Left kidney (tissue), 1 donor: ENCODE measurements at regions not wholly inside any gene's neighbourhood (a gene's known extent, or its start where the extent isn't known, plus 50 kb on each side); places are given as distances from the start of the nearest gene placed in this dataset.
"Not testable (repeated sequence)": the region's sequence is repeated elsewhere in the genome, so short reads cannot be mapped to it uniquely, and the experiment has no call there.

Experiments used
- DNase-seq: peaks from one replicate; pipeline ENCODE4 v3.0.0-alpha.2; 2013

DNA sequence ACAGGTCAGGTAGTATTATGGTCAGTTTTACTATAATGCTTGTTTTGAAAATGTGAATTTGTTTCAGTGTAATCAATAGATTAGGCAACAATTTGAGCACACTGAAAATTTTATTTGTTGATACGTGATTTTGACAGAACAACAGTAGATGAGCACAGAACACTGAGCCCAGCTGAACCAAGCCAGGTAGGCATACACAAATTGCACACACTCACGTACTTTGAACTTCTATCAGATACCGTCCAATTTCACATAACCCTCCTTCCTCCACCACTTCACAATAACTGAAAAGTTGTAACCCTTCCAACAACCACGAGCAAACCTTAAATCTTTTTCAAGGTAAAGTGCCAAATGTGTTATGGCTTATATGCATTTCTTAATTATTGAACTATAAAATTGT is 229.5 kb upstream of the TMEFF2 start:
- DNase-seq: no peak

DNA sequence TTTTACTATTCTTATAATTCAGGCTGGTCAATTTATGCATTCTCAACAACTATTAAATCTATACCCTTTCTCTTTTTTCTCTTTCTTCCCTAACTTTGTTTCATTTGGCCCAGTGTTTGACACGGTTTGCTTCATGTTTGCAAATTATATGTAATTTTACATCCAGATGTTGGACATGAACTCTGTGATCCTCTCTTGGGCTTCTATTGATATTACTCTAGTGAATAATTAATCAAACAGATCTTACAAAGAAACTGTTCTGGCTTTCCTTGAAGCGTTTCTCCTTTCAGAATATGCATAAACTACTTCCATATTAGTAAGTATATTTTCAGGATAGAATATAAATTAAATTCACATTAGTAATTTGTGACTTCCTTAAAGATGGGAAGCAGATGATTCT is 225.1 kb upstream of the TMEFF2 start:
- DNase-seq: peak; percentile 34

DNA sequence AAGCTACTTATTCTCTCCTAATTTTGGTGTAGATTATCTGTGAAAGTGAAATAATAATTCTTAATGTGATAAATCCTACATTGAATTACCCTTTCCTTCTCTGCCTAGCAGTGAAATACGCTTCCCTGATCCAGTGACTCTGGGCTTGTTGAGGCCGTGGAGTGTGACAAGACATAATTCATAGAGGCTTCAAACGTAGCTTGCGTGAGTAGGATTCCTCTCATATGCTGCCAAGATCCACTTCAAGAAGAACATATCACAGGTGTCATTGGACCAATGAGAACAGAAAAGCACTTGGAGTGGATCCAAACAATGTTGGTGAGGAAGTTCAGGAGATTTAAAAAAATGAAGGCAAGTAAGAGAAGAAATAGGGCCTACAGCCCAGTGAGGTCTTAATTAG is 221.3 kb upstream of the TMEFF2 start:
- no peak for DNase-seq

DNA sequence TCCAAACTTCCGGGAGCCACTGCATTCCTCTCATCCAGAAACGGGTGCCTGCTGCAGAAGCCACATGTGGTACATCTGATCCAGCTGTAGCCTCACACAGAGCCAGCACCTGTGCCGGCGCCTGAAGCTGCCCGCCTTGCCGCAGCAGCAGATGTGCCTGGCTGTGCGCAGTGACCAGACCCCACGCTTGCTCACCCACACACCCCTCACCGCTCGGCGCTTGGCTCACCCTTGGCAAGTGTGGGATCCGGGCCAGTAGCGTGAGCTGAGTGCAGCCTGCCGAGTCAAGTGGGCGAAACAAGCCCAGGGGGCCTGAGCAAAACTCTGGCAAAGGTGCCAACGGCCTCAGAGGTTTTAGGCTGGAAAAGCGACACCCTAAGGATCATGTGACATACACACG is 220.1 kb upstream of the TMEFF2 start:
- no peak for DNase-seq

DNA sequence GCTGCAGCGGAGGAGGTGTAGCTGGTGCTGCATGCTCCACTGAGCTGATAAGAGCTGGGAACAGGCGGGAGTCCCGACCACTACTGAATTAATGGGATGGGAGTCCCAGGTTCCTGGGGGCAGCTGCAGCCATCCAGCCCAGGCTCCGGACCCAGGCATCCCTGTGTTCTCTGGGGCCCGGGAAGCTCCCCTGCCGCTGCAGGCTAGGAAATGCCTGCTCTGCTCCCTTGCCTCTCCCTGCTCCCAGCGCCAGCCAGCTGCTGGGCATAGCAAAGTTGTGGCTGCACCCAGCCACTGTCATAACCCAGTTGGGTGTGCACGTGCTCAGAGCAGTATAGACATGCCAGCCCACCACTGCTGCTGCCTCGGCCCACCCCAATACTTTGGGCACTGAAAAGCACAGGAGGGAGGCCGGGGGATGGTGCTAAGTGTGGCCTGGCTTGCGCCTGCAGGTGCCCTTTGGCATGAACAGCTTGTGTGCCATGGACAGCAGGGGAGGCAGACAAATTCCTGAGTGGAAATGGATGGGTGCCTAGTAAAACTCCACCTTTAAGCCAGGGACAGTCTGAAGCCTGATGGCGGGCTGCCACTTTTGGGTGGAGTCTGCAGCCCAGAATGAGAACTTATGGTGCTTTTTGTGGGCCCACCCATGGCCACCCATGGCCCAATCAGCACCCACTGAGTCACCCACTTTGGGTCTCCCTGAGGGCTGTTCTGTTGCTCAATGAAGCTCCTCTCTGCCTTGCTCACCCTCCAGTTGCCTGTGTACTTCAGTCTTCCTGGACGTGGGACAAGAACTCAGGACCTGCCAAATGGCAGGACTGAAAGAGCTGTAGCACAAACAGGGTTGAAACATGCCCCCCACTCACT is 219.3 kb upstream of the TMEFF2 start:
- DNase-seq: no peak

DNA sequence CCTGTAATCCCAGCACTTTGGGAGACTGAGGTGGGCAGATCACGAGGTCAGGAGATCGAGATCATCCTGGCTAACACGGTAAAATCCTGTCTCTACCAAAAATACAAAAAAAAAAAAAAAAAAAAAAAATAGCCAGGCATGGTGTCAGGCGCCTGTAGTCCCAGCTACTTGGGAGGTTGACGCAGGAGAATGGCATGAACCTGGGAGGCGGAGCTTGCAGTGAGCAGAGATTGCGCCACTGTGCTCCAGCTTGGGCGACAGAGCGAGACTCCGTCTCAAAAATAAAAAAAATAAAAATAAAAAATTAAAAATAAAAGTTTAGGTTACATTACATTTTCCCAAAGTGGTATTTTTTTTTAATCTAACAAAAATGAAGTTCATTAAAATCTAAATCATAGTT is 218.1 kb upstream of the TMEFF2 start:
- DNase-seq: not testable (repeated sequence)

DNA sequence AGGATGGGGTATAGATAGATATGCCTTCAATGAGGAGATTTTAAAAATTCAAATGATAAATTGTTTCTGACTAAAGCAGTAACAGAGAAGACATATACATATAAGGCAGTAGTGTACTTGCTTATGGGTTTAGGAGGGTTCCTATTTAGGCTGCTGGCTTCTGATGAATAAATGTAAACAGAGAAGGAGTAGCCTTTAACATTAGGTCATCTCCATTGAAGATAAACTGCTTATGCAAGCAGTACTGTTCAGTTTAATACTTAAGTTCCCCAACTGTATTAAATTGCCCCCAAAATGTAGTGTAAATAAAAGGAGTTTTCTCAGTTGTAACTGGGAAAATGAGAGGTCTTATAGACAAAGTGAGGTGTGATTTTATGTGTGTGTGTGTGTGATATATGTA is 217.7 kb upstream of the TMEFF2 start:
- no peak for DNase-seq

DNA sequence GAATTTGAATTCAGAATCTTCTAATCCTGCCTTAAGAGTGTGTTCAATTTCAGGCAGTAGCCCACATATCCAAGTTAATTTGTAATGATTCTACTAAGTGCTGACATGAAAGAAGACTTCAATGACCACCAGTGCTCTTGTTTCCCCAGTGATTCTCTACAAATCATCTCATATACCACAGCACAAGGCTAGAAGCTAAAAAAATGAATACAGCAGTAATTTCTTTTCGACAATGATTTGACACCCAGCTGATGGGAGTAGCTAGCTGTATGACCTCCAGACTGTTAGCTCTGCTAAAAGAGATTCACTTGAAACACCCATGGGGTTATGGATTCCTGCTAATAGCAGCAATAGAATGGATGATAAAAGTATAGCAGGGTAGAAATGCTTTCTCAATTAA is 217.0 kb upstream of the TMEFF2 start:
- no peak for DNase-seq

DNA sequence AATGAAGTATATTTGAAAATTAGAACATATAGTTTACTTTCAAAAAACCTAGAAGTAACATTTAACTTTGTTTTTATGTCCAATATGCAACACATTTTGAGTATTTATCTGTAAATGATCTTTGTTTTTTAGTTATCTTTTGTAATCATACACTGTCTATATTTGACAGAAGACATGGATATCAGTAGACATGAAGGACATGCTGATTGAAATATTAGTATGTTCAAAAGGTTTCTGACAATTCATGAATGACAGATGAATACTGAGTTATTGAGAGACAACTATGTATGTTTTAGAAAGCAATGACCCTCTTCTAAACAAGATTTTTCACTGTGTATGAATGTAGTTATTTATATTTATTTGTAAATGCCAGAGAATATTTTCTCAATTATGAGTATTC is 215.6 kb upstream of the TMEFF2 start:
- DNase-seq: no peak

DNA sequence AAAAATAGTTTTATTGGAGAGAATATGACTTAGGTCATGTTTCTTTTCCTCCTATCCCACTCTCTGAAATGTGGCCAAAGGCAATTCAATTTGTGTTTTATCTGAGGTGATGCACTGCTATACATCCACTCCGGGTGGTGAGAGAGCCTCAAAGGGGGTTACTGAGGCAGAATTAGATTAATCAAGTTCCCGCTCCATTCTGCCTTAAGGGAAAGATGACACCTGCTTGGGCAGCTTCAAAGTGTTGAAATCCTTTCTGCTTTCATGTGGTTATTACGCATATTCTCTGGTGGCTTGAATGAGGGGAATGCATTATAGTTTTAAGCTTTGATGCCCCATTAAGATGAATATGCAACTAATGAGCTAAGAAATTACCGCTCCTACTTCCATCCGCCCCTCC is 213.0 kb upstream of the TMEFF2 start:
- DNase-seq: no peak

DNA sequence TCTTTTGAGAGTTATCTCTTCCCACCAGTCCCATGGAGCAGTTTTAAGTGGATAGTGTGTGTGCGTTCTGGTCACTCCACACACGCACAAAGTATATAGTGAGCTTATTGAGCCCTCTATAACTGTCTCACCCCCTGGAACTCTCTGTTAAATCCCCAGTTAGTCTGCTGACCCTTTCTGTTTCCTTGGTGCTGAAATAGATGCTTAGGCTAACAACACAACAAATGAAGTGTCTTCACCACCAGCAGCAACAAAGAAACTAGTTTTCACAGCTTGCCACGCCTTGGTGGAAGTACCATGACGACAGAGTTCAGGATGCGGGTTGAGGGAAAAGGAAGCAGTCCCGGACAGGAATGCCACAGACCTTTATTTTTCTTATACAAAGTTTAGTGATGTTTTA is 203.5 kb upstream of the TMEFF2 start:
- DNase-seq: no peak

DNA sequence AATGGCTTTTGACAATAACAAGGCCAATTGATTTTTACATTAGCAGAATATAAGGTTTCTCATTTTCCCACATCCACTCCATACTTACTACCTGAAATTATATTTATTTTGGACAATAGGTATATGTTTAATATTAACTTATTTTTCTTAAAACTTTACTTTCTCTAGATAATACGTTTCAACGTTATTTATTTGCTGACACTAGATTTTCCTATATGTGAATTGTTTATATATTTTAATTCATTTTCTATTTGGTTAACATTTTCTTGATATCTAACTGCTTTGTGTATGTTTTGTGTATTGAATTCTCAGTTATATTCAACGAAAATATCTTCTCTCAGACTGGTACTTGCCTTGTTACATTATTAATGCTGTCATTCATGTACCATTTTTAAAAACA is 199.9 kb upstream of the TMEFF2 start:
- no peak for DNase-seq

DNA sequence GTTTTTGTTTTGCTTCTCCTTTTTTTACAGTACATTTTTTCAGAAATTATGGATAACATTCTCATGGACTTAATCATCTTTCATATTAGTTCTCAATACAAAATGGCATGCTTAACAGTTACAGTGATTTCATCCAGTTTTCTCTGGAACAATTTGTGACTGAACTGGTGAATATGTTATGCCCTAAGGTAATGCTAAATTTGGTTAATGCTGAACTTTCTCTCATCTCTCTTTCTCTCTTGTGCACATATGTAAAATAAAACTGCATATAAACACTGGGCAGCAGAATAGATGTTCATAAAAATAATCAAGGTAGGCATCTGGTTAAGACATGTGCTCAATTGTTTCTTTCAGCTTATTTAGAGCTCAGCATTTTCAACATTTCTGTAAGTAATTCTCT is 196.3 kb upstream of the TMEFF2 start:
- DNase-seq: no peak

DNA sequence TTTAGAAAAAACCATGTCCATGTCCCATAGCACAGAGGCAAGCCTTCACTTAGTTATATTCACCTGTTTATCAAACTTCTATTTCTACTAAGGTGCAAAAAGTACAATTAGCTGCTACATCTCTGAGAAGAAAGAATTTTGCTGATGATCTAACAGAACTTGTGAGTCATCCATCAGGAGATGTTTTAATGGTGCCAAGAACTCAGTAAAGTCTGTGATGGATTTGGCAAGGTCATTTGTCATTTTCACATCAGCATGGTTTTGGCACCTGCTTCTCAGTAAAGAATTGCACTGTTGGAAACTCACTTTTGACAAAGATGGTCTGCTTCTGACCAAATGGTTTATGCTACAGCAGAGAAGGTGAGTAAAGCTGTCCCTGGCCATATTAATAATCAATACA is 195.7 kb upstream of the TMEFF2 start:
- no peak for DNase-seq

DNA sequence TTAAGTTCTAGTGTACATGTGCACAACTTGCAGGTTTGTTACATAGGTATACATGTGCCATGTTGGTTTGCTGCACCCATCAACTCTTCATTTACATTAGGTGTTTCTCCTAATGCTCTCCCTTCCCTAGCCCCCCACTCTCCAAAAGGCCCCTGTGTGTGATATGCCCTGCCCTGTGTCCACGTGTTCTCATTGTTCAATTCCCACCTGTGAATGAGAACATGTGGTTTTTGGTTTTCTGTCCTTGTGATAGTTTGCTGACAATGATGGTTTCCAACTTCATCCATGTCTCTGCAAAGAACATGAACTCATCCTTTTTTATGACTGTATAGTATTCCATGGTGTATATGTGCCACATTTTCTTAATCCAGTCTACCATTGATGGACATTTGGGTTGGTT is 189.5 kb upstream of the TMEFF2 start:
- not testable (repeated sequence) for DNase-seq

DNA sequence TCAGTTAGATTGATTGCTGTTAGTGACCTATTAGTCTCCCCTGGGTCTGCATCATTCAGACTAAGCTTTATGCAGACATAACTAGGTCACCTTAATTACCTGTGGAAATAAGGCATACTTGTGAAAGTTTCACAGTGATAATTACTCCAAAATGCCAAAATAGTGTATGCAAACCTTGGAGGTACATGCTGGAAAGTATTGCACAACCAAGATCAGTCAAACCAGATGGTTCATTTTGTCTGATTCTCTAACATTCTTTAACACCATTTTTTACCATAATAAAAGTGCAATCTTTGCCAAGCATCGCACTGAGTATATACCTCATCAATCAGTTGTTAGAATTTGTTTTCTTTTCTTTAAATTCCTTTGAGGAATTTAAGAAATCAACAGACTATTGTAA is 186.3 kb upstream of the TMEFF2 start:
- no peak for DNase-seq

DNA sequence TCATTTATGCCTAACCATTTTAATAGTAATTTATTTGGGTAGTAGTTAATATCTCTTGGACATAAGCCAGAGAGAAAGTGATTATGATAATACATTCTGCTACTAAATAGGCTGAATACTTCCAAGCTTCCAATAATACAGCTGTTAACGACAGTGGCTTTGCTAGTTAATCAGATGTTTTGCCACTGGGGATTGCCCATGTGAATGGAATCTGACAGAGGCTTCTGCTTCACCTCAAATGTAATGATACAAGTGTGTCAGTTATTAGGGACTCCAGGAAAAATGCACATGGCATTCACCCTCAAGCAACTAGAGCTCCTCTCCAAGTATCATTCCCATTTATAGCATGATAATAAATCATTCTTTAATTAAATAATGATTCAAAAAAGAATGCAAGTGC is 185.0 kb upstream of the TMEFF2 start:
- no peak for DNase-seq

DNA sequence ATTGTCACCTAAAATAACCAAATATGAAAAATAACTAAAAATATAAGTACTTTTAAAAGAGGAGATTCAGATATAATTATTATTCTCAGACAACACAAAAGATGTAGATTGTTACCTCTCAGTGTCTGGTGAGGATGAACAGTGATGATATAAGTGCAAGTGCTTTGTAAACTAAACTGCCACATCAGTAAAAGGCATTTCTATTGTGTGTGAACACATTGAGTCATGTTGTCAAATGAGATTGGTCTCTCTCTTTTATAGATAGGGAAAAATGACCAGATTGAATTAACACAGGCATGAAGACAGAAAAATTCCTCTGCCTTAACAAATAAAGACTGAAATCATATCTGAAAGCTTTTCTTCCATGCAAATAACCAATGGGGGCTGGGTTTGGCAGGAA is 182.4 kb upstream of the TMEFF2 start:
- DNase-seq: no peak

DNA sequence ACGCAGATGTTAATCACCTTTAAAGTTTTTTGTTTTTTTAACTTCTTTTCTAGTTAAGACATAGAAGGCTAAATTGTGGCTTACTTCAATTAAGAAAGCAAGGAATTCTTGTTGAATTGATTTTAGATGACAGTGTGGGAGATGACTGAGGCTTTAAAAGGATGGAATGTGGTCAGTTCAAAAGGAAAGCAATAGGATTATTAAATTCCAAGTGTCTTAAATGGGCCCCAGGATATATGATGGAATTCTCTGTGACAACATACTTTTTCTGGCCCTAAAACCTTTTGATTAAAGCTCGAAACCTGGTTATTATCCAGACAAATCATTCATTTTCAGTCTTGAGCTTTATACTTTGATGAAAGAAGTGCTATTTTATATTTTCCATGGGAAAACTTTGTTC is 179.0 kb upstream of the TMEFF2 start:
- DNase-seq: no peak

DNA sequence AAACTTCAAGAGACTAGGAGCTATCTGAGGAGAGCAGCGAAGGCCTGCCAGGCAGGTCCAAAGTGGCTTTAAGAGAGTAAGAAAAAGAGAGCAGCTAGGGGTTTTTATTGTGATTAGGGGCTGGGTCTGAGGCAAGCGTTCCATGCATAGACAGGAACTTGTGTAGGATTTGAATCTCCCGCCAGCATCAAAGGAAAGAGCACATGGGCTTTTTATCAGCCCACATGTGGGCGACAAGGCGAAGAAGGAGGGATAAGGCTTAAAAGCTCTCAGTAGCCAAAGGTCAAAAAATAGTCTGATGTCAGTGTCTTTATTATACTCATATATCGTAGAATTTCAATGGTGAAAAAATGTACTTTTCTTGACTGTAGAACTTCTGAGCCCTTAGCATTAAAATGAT is 178.5 kb upstream of the TMEFF2 start:
- DNase-seq: no peak

DNA sequence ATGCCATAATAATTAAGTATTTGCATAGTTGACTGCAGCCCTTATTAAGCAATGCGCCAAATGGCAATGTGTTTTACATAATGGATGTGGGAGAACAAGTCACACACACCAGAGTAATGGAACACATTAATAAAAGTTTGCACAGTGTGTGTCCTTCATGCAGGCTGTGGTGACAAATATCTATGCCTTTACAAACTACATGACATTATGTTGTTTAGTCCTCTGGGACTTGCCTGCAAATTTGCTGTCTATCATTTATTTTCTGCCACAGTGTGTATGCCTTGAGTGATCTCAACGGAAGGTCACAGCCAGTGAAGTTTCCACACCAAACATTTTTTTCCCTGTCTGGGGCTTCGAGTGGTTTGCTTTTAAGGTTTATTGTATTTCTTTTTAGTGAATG is 175.2 kb upstream of the TMEFF2 start:
- DNase-seq: no peak

DNA sequence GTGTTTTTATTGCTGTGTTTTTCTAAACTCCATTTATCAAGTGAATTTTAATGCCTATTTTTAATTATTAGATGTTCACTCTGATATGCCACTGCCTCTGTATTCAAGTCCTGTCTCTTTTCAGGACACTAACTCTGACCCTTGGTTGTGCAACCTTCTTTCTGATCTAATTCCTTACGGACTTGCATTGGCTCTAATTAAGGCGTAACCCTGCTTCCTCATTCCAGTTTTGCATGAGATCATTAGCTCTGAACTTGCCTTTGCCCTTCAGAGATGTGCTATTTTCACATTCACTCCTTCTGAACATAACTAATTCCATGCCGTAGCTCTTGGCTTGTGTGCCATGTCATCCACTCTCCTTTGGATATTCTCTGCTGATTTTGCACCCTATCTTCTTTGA is 162.5 kb upstream of the TMEFF2 start:
- DNase-seq: no peak

DNA sequence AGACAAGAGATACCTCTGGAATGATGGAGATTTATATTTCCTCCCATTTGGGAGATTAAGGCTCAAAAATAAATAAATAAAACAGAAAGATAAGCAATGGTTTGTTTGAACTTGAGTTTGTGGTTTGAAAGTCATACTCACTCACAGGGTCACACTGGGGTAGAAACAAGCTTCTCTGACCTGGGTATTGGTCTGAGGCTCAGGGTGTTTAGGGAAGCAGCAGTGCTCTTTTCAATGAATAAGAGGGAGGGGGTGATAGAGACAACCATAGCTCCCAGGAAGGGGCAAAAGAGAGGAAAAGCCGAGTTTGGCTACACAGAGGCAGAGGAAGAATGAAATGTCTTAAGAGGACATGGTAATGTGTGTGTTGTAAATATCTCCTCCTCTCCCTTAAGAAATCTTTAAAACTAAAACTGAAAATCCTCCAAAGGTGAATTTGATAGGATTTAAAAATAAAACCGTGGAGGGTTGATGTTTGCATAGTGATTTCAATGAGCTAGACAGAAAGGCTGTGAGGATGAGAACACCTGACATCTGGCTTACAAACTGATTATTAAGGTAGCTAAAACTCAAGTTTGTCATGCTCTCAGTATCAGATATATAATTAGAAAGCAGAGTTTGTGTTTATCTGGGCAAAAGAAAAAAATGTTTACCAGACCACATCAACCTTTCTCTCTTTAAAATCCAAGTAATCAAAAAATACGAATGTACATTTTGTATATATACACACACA is 159.9 kb upstream of the TMEFF2 start:
- no peak for DNase-seq

DNA sequence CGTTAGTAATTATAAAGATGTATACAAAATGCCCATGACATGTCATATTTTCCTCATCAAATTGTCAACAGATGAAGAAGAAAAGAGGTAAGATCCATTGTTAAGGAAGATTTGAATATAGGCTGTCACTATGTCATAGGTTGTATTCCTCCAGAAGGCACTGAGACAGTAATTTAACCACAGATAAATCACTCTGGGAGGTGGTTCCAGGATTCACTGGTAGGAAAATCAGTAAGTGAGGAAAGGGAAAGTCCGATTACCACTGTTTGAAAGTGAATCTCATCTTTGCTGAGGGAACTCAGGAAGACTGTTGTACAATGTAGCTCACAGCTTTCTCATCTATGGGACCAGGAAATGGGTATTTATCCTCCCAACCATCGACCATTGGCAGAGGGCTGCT is 152.8 kb upstream of the TMEFF2 start:
- DNase-seq: no peak
